OCI-LY1 (cell line): ENCODE measurements at regions not wholly inside any gene's neighbourhood (a gene's known extent, or its start where the extent isn't known, plus 50 kb on each side); places are given as distances from the start of the nearest gene placed in this dataset.

Experiments used
- CTCF ChIP-seq: fragments of 200-600 bp; sonication (generic), shearing (Covaris generic); IDR thresholded peaks from 2 replicates; pipeline ENCODE4 v1.5.1; 2017; ENCODE audit warnings: mild to moderate bottlenecking, antibody characterized with exemption, low read length, moderate library complexity, mixed read lengths
- EZH2 ChIP-seq: fragments of 200-600 bp; sonication (generic), shearing (Covaris generic); IDR thresholded peaks from 2 replicates; pipeline ENCODE4 v1.8.0; 2017; ENCODE audit warnings: borderline replicate concordance, mixed run types, mild to moderate bottlenecking, antibody characterized with exemption, low read length, moderate library complexity, mixed read lengths

GRCh38 chr9:90956026-90956810, 154.6 kb downstream of the SYK start:
- TF ChIP-seq EZH2 (no peak), CTCF (no peak)
